SK-N-SH (cell line): ENCODE measurements at regions not wholly inside any gene's neighbourhood (a gene's known extent, or its start where the extent isn't known, plus 50 kb on each side); places are given as distances from the start of the nearest gene placed in this dataset.

Source experiments
- CTCF ChIA-PET: fragments of 300-600, 350-600 bp; formaldehyde crosslinking; extraction: SDS; loops from one replicate; lab custom pipeline; 2021; lab: Yijun Ruan, JAX
- POLR2A ChIA-PET: fragments of 350-600 bp; sonication (Branson Sonifier 250); formaldehyde crosslinking; extraction: SDS; loops from one replicate; lab custom pipeline; 2020; ENCODE audit warnings: antibody characterized with exemption, inconsistent platforms; lab: Yijun Ruan, JAX
- DNase-seq: peaks from one replicate; pipeline ENCODE4 v3.0.0; 2012
- H2AFZ ChIP-seq: fragments of 200-600 bp; sonication (generic); 2 replicates; pipeline ENCODE4 v1.8.1; 2016; ENCODE audit warnings: antibody characterized with exemption, mild to moderate bottlenecking, low read depth
- H3F3A ChIP-seq: fragments of 200-600 bp; sonication (generic); replicated peaks from 2 replicates; pipeline ENCODE3; 2016; ENCODE audit warnings: antibody characterized with exemption, mild to moderate bottlenecking; ENCODE audit not compliant: insufficient read depth
- H3K27ac ChIP-seq, 2 experiments: fragments of 200-500 bp in 1 of 2; fragments of 200-600 bp in 1 of 2; sonication (Bioruptor generic) in 1 of 2; sonication (generic), shearing (Covaris generic) in 1 of 2; 2 replicates each; pipeline versions ENCODE4 v1.5.1 to v1.6.1; 2014 to 2016; ENCODE audit warnings: low read depth in 2 of 2, inconsistent platforms in 1 of 2, low read length in 1 of 2, mild to moderate bottlenecking in 1 of 2, mixed read lengths in 1 of 2
- H3K27me3 ChIP-seq: fragments of 200-600 bp; sonication (generic), shearing (Covaris generic); 2 replicates; pipeline ENCODE4 v1.6.1; 2016; ENCODE audit warnings: mixed run types; ENCODE audit not compliant: insufficient read depth
- H3K36me3 ChIP-seq, 2 experiments: fragments of 200-500 bp in 1 of 2; fragments of 200-600 bp in 1 of 2; sonication (Bioruptor generic) in 1 of 2; sonication (generic) in 1 of 2; replicated peaks in 1 of 2; 2 replicates each; pipeline versions ENCODE3 to v1.5.1; 2014 to 2016; ENCODE audit warnings: low read length in 1 of 2, mild to moderate bottlenecking in 1 of 2; ENCODE audit not compliant: insufficient read depth in 2 of 2, control insufficient read depth in 1 of 2
- H3K4me1 ChIP-seq, 2 experiments: fragments of 200-500 bp in 1 of 2; fragments of 200-600 bp in 1 of 2; sonication (Bioruptor generic) in 1 of 2; sonication (generic), shearing (Covaris generic) in 1 of 2; 2 replicates each; pipeline versions ENCODE4 v1.5.1 to v1.6.1; 2014 to 2016; ENCODE audit warnings: low read depth in 1 of 2, low read length in 1 of 2, mixed run types in 1 of 2; ENCODE audit not compliant: insufficient read depth in 2 of 2, control insufficient read depth in 1 of 2
- H3K4me2 ChIP-seq: fragments of 200-600 bp; sonication (generic), shearing (Covaris generic); 2 replicates; pipeline ENCODE4 v1.6.1; 2017; ENCODE audit warnings: mixed run types
- H3K4me3 ChIP-seq, 2 experiments: fragments of 200-500 bp in 1 of 2; fragments of 200-600 bp in 1 of 2; sonication (Bioruptor generic) in 1 of 2; sonication (generic), shearing (Covaris generic) in 1 of 2; 2 replicates each; pipeline versions ENCODE4 v1.5.1 to v1.8.1; 2014 to 2016; ENCODE audit warnings: low read depth in 2 of 2, inconsistent platforms in 1 of 2, low read length in 1 of 2, mild to moderate bottlenecking in 1 of 2, mixed read lengths in 1 of 2, moderate library complexity in 1 of 2
- H3K79me2 ChIP-seq: fragments of 200-600 bp; sonication (generic); 2 replicates; pipeline ENCODE4 v1.8.1; 2017; ENCODE audit warnings: mild to moderate bottlenecking; ENCODE audit not compliant: insufficient read depth
- H3K9ac ChIP-seq: fragments of 200-600 bp; sonication (generic); 2 replicates; pipeline ENCODE4 v1.6.1; 2017; ENCODE audit warnings: mixed run types
- H3K9me2 ChIP-seq: fragments of 200-600 bp; sonication (generic); 2 replicates; pipeline ENCODE4 v1.6.1; 2017; ENCODE audit warnings: mixed run types
- H3K9me3 ChIP-seq: fragments of 200-600 bp; sonication (generic); 2 replicates; pipeline ENCODE4 v1.6.1; 2017; ENCODE audit warnings: mixed run types, mild to moderate bottlenecking, moderate library complexity
- H4K20me1 ChIP-seq: fragments of 200-600 bp; sonication (generic); 2 replicates; pipeline ENCODE4 v1.6.1; 2017; ENCODE audit warnings: mild to moderate bottlenecking, mixed run types; ENCODE audit not compliant: insufficient read depth
- ELF1 ChIP-seq: IDR thresholded peaks from 2 replicates; pipeline ENCODE4 v1.4.0; 2012
- EZH2phosphoT487 ChIP-seq: fragments of 200-600 bp; sonication (generic); IDR thresholded peaks from 2 replicates; pipeline ENCODE4 v1.6.1; 2017; ENCODE audit warnings: low read depth, mixed run types, mild to moderate bottlenecking, antibody characterized with exemption, moderate library complexity, borderline replicate concordance
- FOSL2 ChIP-seq: IDR thresholded peaks from 2 replicates; pipeline ENCODE4 v1.4.0; 2012; ENCODE audit warnings: low read depth, mild to moderate bottlenecking, moderate library complexity, borderline replicate concordance
- FOXJ3 ChIP-seq: sonication (generic); formaldehyde crosslinking; IDR thresholded peaks from 2 replicates; pipeline ENCODE4 v1.5.1; 2020; ENCODE audit warnings: mild to moderate bottlenecking, missing genetic modification reagents
- GATA2 ChIP-seq: sonication (generic); formaldehyde crosslinking; IDR thresholded peaks from 2 replicates; pipeline ENCODE4 v1.5.0; 2020; ENCODE audit warnings: mild to moderate bottlenecking, missing genetic modification reagents
- IRF3 ChIP-seq: fragments of 150-350 bp; IDR thresholded peaks from 2 replicates; pipeline ENCODE4 v1.6.1; 2016; ENCODE audit warnings: mild to moderate bottlenecking, low read depth, low read length
- MXI1 ChIP-seq: IDR thresholded peaks from 2 replicates; pipeline ENCODE4 v1.6.1; 2012; ENCODE audit warnings: mild to moderate bottlenecking, low read depth, low read length, improper control_type of control experiment
- NFIC ChIP-seq: IDR thresholded peaks from 2 replicates; pipeline ENCODE4 v1.4.0; 2012; ENCODE audit warnings: borderline replicate concordance
- PBX3 ChIP-seq: IDR thresholded peaks from 2 replicates; pipeline ENCODE4; 2012
- POLR2AphosphoS5 ChIP-seq: IDR thresholded peaks from 2 replicates; pipeline ENCODE4 v1.6.1; 2012; ENCODE audit warnings: low read depth, low read length
- RCOR1 ChIP-seq: fragments of 150-350 bp; IDR thresholded peaks from 2 replicates; pipeline ENCODE4 v1.6.1; 2017; ENCODE audit warnings: antibody characterized with exemption, low read length
- RXRA ChIP-seq: IDR thresholded peaks from 2 replicates; pipeline ENCODE4 v1.4.0; 2012; ENCODE audit warnings: low read depth, mild to moderate bottlenecking, borderline replicate concordance
- TEAD4 ChIP-seq: IDR thresholded peaks from 2 replicates; pipeline ENCODE4 v1.4.0; 2012; ENCODE audit warnings: mild to moderate bottlenecking, borderline replicate concordance; ENCODE audit not compliant: insufficient read depth
- WGBS: methylation state at CpG from one replicate; pipeline ENCODE4 v1.1.6; 2017; ENCODE audit warnings: low lambda C conversion rate; 5-methylcytosine and 5-hydroxymethylcytosine counted together
- TF ChIP-seq, protein P1 (sequence below): IDR thresholded peaks from 2 replicates; pipeline ENCODE4 v1.6.1; 2012; ENCODE audit warnings: mild to moderate bottlenecking, low read depth, low read length, moderate library complexity
- TF ChIP-seq, protein P2 (sequence below): fragments of 200-600 bp; sonication (generic); IDR thresholded peaks from 2 replicates; pipeline ENCODE4 v1.6.1; 2017; ENCODE audit warnings: antibody characterized with exemption, mild to moderate bottlenecking, moderate library complexity

- no peak for DNase-seq
- CTCF ChIA-PET = no interaction called here
These were observed 286.8 kb upstream of the PLD5 start for GRCh38 chr1:242811092-242811840.

More at GRCh38 chr1:242811092-242811840, 286.8 kb upstream of the PLD5 start:
- Histone ChIP-seq H3K9me2 (no peaks in the 10 kb centered on the region), H3K4me1 (no peaks in the 10 kb centered on the region; a peak in 1 of 4 replicates), H3K9me3 (no peaks in the 10 kb centered on the region), H3K9ac (no peak overlapping the region), H3K4me2 (no peak overlapping the region), H3F3A (no peaks in the 10 kb centered on the region), H4K20me1 (no peaks in the 10 kb centered on the region), H3K4me3 (no peak overlapping the region), H3K27ac (no peak overlapping the region), H2AFZ (no peak overlapping the region), H3K36me3 (no peaks in the 10 kb centered on the region), H3K79me2 (no peaks in the 10 kb centered on the region), H3K27me3 (no peaks in the 10 kb centered on the region)
- WGBS = 23% methylated on average over 5 of the region's 5 CpGs
- TF ChIP-seq, protein P1, sequence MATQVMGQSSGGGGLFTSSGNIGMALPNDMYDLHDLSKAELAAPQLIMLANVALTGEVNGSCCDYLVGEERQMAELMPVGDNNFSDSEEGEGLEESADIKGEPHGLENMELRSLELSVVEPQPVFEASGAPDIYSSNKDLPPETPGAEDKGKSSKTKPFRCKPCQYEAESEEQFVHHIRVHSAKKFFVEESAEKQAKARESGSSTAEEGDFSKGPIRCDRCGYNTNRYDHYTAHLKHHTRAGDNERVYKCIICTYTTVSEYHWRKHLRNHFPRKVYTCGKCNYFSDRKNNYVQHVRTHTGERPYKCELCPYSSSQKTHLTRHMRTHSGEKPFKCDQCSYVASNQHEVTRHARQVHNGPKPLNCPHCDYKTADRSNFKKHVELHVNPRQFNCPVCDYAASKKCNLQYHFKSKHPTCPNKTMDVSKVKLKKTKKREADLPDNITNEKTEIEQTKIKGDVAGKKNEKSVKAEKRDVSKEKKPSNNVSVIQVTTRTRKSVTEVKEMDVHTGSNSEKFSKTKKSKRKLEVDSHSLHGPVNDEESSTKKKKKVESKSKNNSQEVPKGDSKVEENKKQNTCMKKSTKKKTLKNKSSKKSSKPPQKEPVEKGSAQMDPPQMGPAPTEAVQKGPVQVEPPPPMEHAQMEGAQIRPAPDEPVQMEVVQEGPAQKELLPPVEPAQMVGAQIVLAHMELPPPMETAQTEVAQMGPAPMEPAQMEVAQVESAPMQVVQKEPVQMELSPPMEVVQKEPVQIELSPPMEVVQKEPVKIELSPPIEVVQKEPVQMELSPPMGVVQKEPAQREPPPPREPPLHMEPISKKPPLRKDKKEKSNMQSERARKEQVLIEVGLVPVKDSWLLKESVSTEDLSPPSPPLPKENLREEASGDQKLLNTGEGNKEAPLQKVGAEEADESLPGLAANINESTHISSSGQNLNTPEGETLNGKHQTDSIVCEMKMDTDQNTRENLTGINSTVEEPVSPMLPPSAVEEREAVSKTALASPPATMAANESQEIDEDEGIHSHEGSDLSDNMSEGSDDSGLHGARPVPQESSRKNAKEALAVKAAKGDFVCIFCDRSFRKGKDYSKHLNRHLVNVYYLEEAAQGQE = no peak
- TF ChIP-seq TEAD4 = no peak
- TF ChIP-seq FOSL2 = no peak
- TF ChIP-seq, protein P2, sequence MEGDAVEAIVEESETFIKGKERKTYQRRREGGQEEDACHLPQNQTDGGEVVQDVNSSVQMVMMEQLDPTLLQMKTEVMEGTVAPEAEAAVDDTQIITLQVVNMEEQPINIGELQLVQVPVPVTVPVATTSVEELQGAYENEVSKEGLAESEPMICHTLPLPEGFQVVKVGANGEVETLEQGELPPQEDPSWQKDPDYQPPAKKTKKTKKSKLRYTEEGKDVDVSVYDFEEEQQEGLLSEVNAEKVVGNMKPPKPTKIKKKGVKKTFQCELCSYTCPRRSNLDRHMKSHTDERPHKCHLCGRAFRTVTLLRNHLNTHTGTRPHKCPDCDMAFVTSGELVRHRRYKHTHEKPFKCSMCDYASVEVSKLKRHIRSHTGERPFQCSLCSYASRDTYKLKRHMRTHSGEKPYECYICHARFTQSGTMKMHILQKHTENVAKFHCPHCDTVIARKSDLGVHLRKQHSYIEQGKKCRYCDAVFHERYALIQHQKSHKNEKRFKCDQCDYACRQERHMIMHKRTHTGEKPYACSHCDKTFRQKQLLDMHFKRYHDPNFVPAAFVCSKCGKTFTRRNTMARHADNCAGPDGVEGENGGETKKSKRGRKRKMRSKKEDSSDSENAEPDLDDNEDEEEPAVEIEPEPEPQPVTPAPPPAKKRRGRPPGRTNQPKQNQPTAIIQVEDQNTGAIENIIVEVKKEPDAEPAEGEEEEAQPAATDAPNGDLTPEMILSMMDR = no peak
- no peak for TF ChIP-seq PBX3
- TF ChIP-seq IRF3 = no peak
- no peak for TF ChIP-seq FOXJ3
- TF ChIP-seq EZH2phosphoT487 = no peak
- TF ChIP-seq NFIC = no peak
- no peak for TF ChIP-seq POLR2AphosphoS5
- no peak for TF ChIP-seq RXRA
- TF ChIP-seq ELF1 = no peak
- TF ChIP-seq MXI1 = no peak
- TF ChIP-seq GATA2 (CRISPR knock-in tag) = no peak
- no peak for TF ChIP-seq RCOR1
- POLR2A ChIA-PET = no interaction called here
